ENCODE measurements at regions not wholly inside any gene's neighbourhood (a gene's known extent, or its start where the extent isn't known, plus 50 kb on each side); places are given as distances from the start of the nearest gene placed in this dataset.
A peak's percentile ranks its signal among the peaks of the same experiment; 100 is the strongest.

GRCh38 chr2:146530886-146531285 is 1313.9 kb upstream of the ACVR2A start:
- Mint-ChIP-seq H3K4me1 (peaks cover 2% of the 10 kb centered on the region), H3K27ac (no peak overlapping the region), H3K36me3 (no peaks in the 10 kb centered on the region), H3K9me3 (peaks cover 13% of the 10 kb centered on the region), H3K27me3 (ENCODE audit: low read depth) (no peaks in the 10 kb centered on the region), H3K4me3 (no peak overlapping the region)
- DNase-seq (ENCODE audit: low spot score in 2 of 2, unreplicated experiment in 2 of 2): no peak
- TF ChIP-seq CTCF (IDR thresholded peaks at IDR 0.05; ENCODE audit: unreplicated experiment): no peak

- peaks cover 2% of the 10 kb centered on the region for H3K4me1 Mint-ChIP-seq
- no peak for DNase-seq (ENCODE audit: low spot score in 2 of 2, unreplicated experiment in 2 of 2)
- H3K27ac Mint-ChIP-seq: no peak overlapping the region
- H3K27me3 Mint-ChIP-seq (ENCODE audit: low read depth): no peaks in the 10 kb centered on the region
- TF ChIP-seq CTCF (IDR thresholded peaks at IDR 0.05; ENCODE audit: unreplicated experiment): no peak
- no peaks in the 10 kb centered on the region for H3K36me3 Mint-ChIP-seq
- peaks cover 14% of the 10 kb centered on the region for H3K9me3 Mint-ChIP-seq
- no peak overlapping the region for H3K4me3 Mint-ChIP-seq
Observed at GRCh38 chr2:146527166-146527565, 1317.7 kb upstream of the ACVR2A start.

DNA sequence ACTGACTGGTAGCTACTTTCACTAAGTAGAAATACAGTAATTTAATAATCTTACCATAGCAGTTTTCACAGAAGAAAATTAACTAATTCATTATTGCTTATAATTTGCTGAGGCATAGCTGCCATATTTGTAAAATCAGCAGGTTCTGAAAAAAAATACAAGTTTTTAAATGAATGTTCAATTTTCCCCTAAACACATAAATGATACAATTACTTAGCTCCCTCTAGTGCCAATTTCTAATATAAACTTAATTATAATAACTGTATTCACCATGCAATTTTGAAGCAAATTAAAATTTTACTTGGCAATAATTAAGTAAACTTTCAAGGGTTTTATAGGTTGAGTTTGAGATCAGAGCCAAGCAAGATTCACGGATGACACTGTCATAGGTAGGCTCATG is 1321.6 kb upstream of the ACVR2A start:
- Mint-ChIP-seq H3K4me1 (peaks cover 2% of the 10 kb centered on the region), H3K27ac (no peak overlapping the region), H3K27me3 (ENCODE audit: low read depth) (no peaks in the 10 kb centered on the region), H3K4me3 (no peak overlapping the region), H3K9me3 (peaks cover 17% of the 10 kb centered on the region), H3K36me3 (no peaks in the 10 kb centered on the region)
- no peak for DNase-seq (ENCODE audit: low spot score in 2 of 2, unreplicated experiment in 2 of 2)
- peak; percentile 70 for TF ChIP-seq CTCF (IDR thresholded peaks at IDR 0.05; ENCODE audit: unreplicated experiment)

- Mint-ChIP-seq H3K9me3 (peaks cover 5% of the 10 kb centered on the region), H3K36me3 (no peaks in the 10 kb centered on the region), H3K4me3 (no peak overlapping the region), H3K27ac (no peak overlapping the region), H3K27me3 (ENCODE audit: low read depth) (peaks cover 13% of the 10 kb centered on the region), H3K4me1 (peaks cover 27% of the 10 kb centered on the region)
- DNase-seq (ENCODE audit: low spot score in 2 of 2, unreplicated experiment in 2 of 2): no peak
- no peak for TF ChIP-seq CTCF (IDR thresholded peaks at IDR 0.05; ENCODE audit: unreplicated experiment)
Observed at GRCh38 chr2:146506851-146507250, 1338.0 kb upstream of the ACVR2A start.

DNA sequence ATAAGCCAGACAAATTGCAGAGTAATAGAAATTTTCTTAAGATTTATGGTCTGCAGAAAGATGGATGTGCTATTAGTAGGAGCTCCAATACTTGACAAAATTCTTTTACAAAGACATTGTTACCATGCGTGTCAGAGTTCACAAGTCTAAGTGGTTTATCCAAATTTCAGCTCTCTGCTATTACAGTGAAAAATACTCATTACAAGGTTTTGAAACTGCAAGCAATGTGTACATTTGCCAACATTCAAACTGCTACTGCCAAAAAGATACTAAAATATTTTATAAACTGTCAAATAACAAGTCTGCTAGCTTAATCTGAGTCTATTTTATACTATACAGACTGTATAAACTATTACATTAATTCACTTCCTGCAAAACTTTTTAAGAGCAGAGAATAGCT is 1341.5 kb upstream of the ACVR2A start:
- Mint-ChIP-seq H3K36me3 (no peaks in the 10 kb centered on the region), H3K4me1 (peaks cover 24% of the 10 kb centered on the region), H3K4me3 (no peak overlapping the region), H3K27ac (no peak overlapping the region), H3K27me3 (ENCODE audit: low read depth) (peaks cover 13% of the 10 kb centered on the region), H3K9me3 (peaks cover 5% of the 10 kb centered on the region)
- DNase-seq (ENCODE audit: low spot score in 2 of 2, unreplicated experiment in 2 of 2): no peak
- no peak for TF ChIP-seq CTCF (IDR thresholded peaks at IDR 0.05; ENCODE audit: unreplicated experiment)

- DNase-seq (ENCODE audit: low spot score in 2 of 2, unreplicated experiment in 2 of 2): no peak
- no peak for TF ChIP-seq CTCF (IDR thresholded peaks at IDR 0.05; ENCODE audit: unreplicated experiment)
- Mint-ChIP-seq H3K36me3 (peaks cover 13% of the 10 kb centered on the region), H3K27me3 (ENCODE audit: low read depth) (peaks cover 2% of the 10 kb centered on the region), H3K4me3 (no peak overlapping the region), H3K9me3 (peaks cover 18% of the 10 kb centered on the region), H3K27ac (no peak overlapping the region), H3K4me1 (peaks cover 15% of the 10 kb centered on the region)
Observed at GRCh38 chr2:146496248-146496647, 1348.6 kb upstream of the ACVR2A start.

All from mesothelial cell of epicardium (in vitro differentiated cells).